OCI-LY3 (cell line): ENCODE measurements at regions not wholly inside any gene's neighbourhood (a gene's known extent, or its start where the extent isn't known, plus 50 kb on each side); places are given as distances from the start of the nearest gene placed in this dataset.

ENCODE experiments used
- EZH2phosphoT487 ChIP-seq: fragments of 200-600 bp; shearing (Covaris generic); IDR thresholded peaks from 2 replicates; pipeline ENCODE4 v1.6.1; 2018; ENCODE audit warnings: antibody characterized with exemption, mixed run types, low read depth
- TF ChIP-seq, protein P1 (sequence below): fragments of 200-600, 300-600 bp; sonication (generic); IDR thresholded peaks from 2 replicates; pipeline ENCODE4 v1.5.1; 2014; ENCODE audit warnings: antibody characterized with exemption, low read length, low read depth

DNA sequence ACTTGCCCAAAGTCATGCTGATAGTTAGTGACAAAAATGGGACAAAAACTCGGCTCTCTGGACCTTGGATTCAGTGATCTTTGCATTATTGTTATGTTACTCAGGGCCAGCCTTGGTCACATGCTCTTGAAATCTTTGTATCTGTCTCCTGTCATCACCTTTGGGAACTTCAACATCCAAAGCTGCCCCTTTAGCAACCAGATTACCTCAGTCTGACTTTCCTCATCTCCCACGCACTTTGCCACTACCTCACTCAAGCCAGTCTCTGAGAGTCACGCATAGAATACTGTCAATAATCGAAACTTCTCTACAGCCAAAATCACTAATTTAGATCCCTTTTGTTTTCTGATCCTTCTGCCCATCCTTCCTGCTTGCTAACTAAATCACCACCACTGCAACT, 90.8 kb upstream of the DAAM1 start:
- TF ChIP-seq EZH2phosphoT487 = no peak
- TF ChIP-seq, protein P1, sequence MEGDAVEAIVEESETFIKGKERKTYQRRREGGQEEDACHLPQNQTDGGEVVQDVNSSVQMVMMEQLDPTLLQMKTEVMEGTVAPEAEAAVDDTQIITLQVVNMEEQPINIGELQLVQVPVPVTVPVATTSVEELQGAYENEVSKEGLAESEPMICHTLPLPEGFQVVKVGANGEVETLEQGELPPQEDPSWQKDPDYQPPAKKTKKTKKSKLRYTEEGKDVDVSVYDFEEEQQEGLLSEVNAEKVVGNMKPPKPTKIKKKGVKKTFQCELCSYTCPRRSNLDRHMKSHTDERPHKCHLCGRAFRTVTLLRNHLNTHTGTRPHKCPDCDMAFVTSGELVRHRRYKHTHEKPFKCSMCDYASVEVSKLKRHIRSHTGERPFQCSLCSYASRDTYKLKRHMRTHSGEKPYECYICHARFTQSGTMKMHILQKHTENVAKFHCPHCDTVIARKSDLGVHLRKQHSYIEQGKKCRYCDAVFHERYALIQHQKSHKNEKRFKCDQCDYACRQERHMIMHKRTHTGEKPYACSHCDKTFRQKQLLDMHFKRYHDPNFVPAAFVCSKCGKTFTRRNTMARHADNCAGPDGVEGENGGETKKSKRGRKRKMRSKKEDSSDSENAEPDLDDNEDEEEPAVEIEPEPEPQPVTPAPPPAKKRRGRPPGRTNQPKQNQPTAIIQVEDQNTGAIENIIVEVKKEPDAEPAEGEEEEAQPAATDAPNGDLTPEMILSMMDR = no peak
